Prostate gland (tissue), 2 donors: ENCODE measurements at regions not wholly inside any gene's neighbourhood (a gene's known extent, or its start where the extent isn't known, plus 50 kb on each side); places are given as distances from the start of the nearest gene placed in this dataset.

ENCODE experiments used
- DNase-seq: peaks from one replicate; pipeline ENCODE4 v3.0.0-alpha.2; 2019; ENCODE audit warnings: low spot score
- H3K27ac ChIP-seq, 2 donors: fragments of 200-600 bp; sonication (generic); 2 replicates each; pipeline ENCODE4 v1.5.1; 2017 to 2019
- H3K27me3 ChIP-seq: fragments of 200-600 bp; sonication (generic); replicated peaks from 2 replicates; pipeline ENCODE4 v1.5.1; 2019; ENCODE audit not compliant: insufficient read depth
- H3K36me3 ChIP-seq, 2 donors: fragments of 200-600 bp; sonication (generic); 1 replicate in 1 of 2; 2 replicates in 1 of 2; pipeline versions ENCODE4 v1.5.1 to v1.8.1; 2017 to 2019
- H3K4me1 ChIP-seq: fragments of 200-600 bp; sonication (generic); replicated peaks from 2 replicates; pipeline ENCODE4 v1.5.1; 2019
- H3K4me3 ChIP-seq, 2 donors: fragments of 200-600 bp; sonication (generic); 2 replicates each; pipeline ENCODE4 v1.5.1; 2017 to 2019
- H3K9me3 ChIP-seq: fragments of 200-600 bp; sonication (generic); 2 replicates; pipeline ENCODE4 v1.5.1; 2017
- CTCF ChIP-seq, 4 experiments: fragments of 200-600 bp in 2 of 4; fragments of 450-650 bp in 2 of 4; sonication (generic) in 2 of 4; IDR thresholded peaks; 1 replicate in 3 of 4; 2 replicates in 1 of 4; pipeline ENCODE4 v1.5.1; 2016 to 2019; ENCODE audit warnings: antibody characterized with exemption in 4 of 4, mild to moderate bottlenecking in 2 of 4, moderate library complexity in 2 of 4
- POLR2A ChIP-seq: fragments of 450-650 bp; IDR thresholded peaks from one replicate; pipeline ENCODE4 v1.6.1; 2016; ENCODE audit warnings: antibody characterized with exemption, mild to moderate bottlenecking
- POLR2AphosphoS5 ChIP-seq: sonication (generic); formaldehyde crosslinking; IDR thresholded peaks from one replicate; pipeline ENCODE4 v1.6.1; 2017; ENCODE audit warnings: antibody characterized with exemption
- WGBS: methylation state at CpG from one replicate; pipeline ENCODE4 v1.1.5; 2018; 5-methylcytosine and 5-hydroxymethylcytosine counted together
- intact Hi-C: fragments of 100-400 bp; cut with DNase I; formaldehyde crosslinking; loops from one replicate; pipeline ENCODE4 v1.14.2; 2022

- Histone ChIP-seq H3K9me3 (no peaks in the 10 kb centered on the region), H3K27me3 (no peaks in the 10 kb centered on the region), H3K36me3 (no peaks in the 10 kb centered on the region), H3K27ac (no peak overlapping the region), H3K4me3 (no peak overlapping the region), H3K4me1 (no peaks in the 10 kb centered on the region)
- no peak for DNase-seq
- intact Hi-C loops, result no loop called here
- WGBS, result 85% methylated on average over 3 of the region's 3 CpGs
- TF ChIP-seq POLR2A, result no peak
- TF ChIP-seq CTCF (IDR thresholded peaks at IDR 0.05), result no peak
- TF ChIP-seq POLR2AphosphoS5, result no peak
These were observed 256.3 kb upstream of the TMEM161B start for GRCh38 chr5:88524941-88525340.

GRCh38 chr5:88519066-88519465, 250.4 kb upstream of the TMEM161B start:
- Histone ChIP-seq H3K4me3 (no peak overlapping the region), H3K9me3 (no peaks in the 10 kb centered on the region), H3K27me3 (no peaks in the 10 kb centered on the region), H3K36me3 (no peaks in the 10 kb centered on the region), H3K27ac (no peak overlapping the region), H3K4me1 (no peaks in the 10 kb centered on the region)
- no peak for DNase-seq
- TF ChIP-seq POLR2A, result no peak
- TF ChIP-seq POLR2AphosphoS5, result no peak
- no peak for TF ChIP-seq CTCF (IDR thresholded peaks at IDR 0.05)
- intact Hi-C loops, result no loop called here

GRCh38 chr5:88518131-88519016, 249.7 kb upstream of the TMEM161B start:
- Histone ChIP-seq H3K27me3 (no peaks in the 10 kb centered on the region), H3K4me3 (no peak overlapping the region), H3K9me3 (no peaks in the 10 kb centered on the region), H3K27ac (no peak overlapping the region), H3K36me3 (no peaks in the 10 kb centered on the region), H3K4me1 (no peaks in the 10 kb centered on the region)
- TF ChIP-seq POLR2A (no peak), POLR2AphosphoS5 (no peak), CTCF (IDR thresholded peaks at IDR 0.05) (no peak)
- intact Hi-C loops, result no loop called here
- no peak for DNase-seq
- WGBS, result 71% methylated on average over 4 of the region's 4 CpGs

GRCh38 chr5:88515881-88516819, 247.5 kb upstream of the TMEM161B start:
- Histone ChIP-seq H3K27ac (no peak overlapping the region), H3K27me3 (no peaks in the 10 kb centered on the region), H3K4me3 (no peak overlapping the region), H3K9me3 (no peaks in the 10 kb centered on the region), H3K4me1 (no peaks in the 10 kb centered on the region), H3K36me3 (no peaks in the 10 kb centered on the region)
- TF ChIP-seq POLR2A (no peak), CTCF (IDR thresholded peaks at IDR 0.05) (no peak), POLR2AphosphoS5 (no peak)
- intact Hi-C loops, result no loop called here
- 17% methylated on average over 11 of the region's 11 CpGs for WGBS
- DNase-seq, result no peak
